ENCODE measurements at regions not wholly inside any gene's neighbourhood (a gene's known extent, or its start where the extent isn't known, plus 50 kb on each side); places are given as distances from the start of the nearest gene placed in this dataset.
A peak's percentile ranks its signal among the peaks of the same experiment; 100 is the strongest.

DNA sequence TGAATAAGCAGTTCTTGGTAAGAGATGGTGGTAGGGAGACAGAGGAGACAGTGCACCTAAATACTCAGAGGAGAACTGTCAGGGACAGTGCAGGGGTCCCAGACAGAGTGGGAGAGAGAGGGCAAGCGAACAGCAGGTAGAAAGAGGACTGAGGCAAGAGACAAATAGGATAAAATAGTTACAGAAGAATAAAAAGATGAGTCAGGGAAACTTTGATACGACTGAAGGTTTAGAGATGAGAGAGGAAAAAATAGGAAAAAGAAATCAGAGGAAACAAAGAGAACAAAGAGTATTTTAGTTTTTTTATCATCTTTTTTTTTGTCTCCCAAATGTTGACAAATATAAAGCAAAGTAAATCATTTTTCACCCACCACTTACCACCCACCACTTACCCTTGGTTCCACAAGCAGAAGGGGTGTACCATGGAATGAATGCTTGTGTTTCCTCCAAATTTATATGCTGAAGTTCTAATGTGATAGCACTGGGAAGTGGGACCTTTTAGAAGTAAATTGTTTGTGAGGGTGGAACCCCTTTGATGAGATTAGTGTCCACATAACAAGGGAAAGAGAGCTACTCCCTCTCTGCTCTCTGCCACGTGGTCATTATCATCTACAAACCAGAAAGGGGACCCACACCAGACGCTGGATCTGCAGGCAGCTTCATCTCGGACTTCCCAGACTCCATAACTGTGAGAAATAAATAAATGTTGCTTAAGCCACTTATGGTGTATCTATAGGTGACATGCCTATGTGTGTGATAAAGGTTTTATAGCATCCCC lies 292.1 kb downstream of the BTG1 start:
- no peak for DNase-seq (ENCODE audit: low read depth in 2 of 2)

DNA sequence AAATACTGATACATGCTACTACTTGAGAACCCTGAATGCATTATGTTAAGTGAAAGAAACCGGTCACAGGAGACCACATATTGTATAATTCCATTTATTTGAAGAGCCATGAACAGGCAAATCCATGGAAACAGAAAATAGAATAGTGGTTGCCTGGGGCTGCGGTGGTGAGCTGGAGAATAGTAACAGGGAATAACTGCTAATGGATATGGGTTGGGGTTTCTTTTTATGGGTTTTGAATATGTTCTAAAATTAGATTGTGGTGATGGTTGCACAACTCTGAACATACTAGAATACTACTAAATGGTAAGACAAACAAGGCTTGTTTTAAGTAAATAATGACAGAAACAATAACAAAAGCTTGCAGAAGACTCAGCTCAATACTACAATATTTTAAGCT lies 293.0 kb downstream of the BTG1 start:
- DNase-seq (ENCODE audit: low read depth in 2 of 2) = no peak

DNA sequence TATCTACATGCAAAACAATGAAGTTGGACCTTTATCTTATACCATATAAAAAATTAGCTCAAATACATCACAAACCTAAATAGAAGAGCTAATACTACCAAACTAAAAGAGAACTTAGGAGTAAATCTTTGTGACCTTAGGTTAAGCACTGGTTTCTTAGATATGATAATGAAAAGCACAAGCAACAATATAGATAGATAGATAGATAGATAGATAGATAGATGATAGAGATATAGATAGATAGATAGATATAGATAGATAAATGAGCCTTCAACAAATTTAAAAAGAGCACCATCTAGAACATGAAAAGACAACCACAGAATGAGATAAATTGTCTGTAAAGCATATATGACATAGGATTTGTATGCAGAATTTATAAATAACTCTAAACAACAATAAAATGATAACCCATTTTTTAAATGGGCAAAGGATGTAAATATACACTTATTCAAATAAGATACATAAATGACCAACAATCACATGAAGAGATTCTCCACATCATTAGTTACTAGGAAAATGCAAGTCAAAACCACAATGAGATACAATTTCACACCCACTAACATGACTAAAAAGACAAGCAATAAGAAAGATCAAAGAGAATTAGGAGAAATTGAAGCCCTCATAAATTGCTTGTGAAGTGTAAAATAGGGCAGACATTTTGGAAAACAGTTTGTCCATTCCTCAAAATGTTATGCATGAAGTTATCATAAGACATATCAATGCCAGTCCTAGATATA lies 293.7 kb downstream of the BTG1 start:
- no peak for DNase-seq (ENCODE audit: low read depth in 2 of 2)

DNA sequence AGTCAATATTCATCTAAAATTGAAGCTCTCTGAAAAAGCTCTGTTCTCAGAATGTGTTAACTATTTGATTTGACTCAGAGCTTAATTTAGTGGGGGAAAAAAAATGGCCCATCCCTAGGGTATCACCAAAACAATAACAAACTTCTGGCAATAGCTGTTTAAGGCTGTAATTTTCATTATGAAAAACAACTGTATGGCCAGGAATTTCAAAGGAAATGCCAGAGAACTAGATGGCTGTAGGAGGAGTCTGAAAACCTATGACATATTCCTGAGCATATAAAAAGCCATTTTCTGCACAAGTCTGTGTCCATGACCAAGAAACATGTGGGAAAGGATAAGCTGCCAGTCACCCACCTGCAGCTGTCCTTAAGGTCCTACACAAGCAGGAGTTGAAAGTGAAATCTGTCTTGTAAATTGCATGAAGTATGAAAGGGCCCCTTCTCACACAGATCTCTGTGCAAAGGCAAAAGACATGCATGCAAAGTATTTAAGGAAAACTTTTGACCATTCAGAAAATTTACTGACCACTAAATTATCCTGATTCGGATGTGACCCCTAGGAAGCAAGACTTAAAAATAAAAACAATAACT lies 299.1 kb downstream of the BTG1 start:
- peak; percentile 13 to 34 for DNase-seq (ENCODE audit: low read depth in 2 of 2)

DNA sequence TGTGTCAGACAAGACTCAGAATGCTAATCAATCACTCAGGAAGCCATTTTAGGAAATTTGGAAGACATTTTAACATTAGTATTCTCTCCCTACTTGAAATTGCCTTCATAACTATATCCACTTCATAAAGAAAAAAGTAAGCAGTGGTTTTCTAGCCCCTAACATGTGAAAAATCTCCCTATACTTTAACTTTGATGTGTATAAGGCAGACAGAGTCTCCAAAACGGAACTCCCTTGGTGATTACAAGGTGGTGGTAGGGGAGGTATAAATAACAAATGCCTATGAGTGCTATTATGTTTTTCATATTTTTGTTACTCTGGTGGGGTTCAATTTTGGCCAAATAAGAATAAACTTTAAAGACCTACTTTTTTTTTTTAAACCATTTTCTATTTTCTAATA lies 300.3 kb downstream of the BTG1 start:
- DNase-seq (ENCODE audit: low read depth in 2 of 2) = no peak

DNA sequence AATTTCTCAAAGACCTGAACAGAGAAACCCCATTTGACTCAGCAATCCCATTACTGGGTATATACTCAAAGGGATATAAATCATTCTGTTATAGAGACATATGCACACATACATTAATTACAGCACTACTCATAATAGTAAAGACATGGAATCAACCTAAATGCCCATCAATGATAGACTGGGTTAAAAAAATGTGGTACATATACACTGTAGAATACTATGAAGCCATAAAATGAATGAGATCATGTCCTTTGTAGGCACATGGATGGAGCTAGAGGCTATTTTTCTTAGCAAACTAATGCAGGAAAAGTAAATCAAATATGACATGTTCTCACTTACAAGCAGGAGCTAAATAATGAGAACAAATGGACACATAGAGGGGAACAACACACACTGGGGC lies 303.8 kb downstream of the BTG1 start:
- DNase-seq (ENCODE audit: low read depth in 2 of 2) = no peak

DNA sequence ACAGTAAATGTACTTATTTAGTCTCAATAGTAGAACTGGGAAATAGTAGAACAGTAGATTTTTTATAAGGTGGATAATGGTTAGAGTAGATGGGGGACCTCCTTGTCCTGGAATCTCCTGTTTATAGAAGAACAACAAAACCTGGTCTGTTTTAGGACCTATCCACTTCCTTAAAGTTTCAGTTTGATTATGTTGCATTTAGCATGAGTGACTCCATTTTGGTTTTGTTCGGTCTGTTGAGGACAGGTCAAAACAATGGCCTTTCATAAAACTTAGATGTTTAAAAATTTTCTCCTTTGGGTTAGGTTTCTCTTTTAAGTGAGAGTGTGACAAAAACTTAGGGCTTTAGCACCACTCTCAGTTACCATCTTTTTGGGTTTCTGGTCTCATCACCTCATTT lies 308.9 kb downstream of the BTG1 start:
- no peak for DNase-seq (ENCODE audit: low read depth in 2 of 2)

DNA sequence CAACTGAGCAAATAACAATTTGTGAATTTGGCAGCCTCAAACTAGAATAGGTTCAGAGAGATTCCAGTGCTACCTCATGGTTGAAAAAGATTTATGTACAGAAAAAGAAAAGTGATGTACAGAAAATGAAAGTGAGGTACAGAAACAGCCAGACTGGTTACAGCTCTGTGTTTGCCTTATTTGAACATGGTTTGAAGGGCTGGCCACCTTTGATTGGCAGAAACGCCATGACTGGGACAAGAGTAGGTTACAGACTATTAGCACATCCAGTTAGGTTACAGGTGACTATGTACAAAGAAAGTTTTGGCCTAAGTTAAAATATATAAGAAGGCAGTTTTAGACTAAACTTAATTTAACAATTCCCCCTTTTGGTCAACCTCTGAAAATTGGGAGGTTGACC lies 309.4 kb downstream of the BTG1 start:
- DNase-seq (ENCODE audit: low read depth in 2 of 2) = no peak

DNA sequence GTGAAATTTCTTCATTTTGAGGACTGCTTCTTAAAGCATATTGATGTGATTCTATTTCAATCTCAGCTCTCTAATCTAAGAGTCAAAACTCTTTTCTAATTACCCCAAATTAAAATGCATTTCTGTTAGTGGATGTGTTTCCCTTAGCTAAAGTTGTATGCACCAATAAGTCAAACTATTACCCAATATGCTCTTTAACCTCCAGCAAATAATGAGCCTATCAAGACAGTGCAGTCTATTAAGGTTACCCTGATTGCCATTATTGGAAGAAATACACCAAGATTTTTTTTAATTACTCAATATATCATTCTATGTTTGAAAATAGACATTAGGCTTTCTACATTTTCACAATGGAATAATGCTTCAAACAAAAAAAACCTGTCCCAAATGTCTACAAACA lies 310.0 kb downstream of the BTG1 start:
- no peak for DNase-seq (ENCODE audit: low read depth in 2 of 2)

DNA sequence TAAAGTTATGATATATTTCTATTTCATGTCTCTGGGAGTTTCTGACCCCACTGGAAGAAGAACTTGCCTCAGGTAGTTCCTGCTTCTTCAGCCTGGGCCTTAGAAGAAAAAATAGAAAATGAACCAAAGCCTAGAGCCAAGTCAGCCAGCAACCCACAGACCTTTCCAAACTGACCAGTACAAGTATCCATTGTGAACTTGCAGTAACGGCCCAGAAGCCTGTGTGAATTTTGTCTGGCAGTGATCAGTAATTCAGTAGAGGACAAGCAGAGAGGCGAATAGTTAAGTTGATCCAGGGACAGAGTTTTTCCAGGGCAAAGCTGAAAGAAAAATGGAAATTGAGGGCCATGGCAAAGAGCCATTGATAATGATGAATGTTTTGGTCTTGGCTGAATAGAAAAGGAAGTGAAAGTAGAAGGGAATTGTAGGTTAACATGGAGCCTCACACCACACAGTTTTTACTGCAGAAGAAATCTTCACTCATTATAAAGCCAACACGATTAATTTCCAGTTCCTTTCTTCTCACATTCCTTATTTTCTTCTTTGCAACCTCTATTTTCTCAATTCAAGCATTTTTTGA lies 311.8 kb downstream of the BTG1 start:
- peak in 1 of 2 donors; percentile 78 for DNase-seq (ENCODE audit: low read depth in 2 of 2)

DNA sequence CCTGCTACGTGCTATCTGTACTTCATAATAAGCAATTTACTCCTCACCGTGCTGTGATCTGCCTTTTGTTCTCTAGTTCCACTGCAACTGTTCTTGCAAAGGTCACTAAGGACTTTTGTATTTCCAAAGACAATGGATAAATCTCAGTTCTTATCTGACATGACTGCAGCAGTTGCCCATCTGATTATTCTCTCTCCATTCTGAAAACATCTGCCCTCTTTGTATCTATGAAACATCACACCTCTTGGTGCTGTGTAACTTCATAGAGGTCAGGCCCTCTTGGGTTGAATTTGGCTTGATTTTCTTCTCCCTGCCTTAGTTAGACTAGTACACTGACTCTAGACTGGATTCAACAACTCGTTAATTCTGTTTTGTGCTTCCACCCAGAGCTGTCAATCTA lies 319.6 kb downstream of the BTG1 start:
- no peak for DNase-seq (ENCODE audit: low read depth in 2 of 2)

DNA sequence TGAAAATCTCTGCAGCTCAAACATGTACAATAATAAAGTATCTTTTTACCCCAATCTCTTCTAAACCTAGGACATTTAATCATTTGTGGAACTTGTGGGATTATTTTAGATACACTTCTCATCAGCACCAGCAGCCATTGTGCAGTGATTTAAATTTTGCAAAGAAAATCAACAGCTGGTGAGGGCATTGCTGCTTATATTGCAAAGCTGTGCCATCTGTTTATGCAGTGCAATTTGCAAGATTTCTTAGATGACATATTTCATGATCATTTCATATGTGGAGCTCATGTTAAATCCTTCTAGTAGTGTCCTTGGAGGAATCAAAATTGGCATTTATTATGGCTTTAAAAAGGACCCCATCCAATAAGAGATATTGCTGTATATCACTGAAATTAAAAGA lies 320.7 kb downstream of the BTG1 start:
- no peak for DNase-seq (ENCODE audit: low read depth in 2 of 2)

DNA sequence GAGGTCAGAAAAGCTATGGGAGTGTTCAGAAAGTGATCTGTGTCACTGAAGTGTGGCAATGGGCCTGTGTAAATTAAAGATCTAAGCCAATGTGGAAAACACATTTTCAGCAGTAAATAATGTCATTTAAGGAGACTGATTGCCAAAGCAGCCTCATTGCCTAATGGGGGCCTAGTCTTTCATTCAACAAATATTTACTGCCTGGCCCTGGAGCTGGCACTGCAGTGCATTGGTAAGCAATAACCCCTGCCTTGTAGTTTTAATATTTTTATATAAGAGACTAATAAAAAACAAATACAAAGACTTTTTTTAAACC lies 326.6 kb downstream of the BTG1 start:
- DNase-seq (ENCODE audit: low read depth in 2 of 2) = peak in 1 of 2 donors; percentile 3

DNA sequence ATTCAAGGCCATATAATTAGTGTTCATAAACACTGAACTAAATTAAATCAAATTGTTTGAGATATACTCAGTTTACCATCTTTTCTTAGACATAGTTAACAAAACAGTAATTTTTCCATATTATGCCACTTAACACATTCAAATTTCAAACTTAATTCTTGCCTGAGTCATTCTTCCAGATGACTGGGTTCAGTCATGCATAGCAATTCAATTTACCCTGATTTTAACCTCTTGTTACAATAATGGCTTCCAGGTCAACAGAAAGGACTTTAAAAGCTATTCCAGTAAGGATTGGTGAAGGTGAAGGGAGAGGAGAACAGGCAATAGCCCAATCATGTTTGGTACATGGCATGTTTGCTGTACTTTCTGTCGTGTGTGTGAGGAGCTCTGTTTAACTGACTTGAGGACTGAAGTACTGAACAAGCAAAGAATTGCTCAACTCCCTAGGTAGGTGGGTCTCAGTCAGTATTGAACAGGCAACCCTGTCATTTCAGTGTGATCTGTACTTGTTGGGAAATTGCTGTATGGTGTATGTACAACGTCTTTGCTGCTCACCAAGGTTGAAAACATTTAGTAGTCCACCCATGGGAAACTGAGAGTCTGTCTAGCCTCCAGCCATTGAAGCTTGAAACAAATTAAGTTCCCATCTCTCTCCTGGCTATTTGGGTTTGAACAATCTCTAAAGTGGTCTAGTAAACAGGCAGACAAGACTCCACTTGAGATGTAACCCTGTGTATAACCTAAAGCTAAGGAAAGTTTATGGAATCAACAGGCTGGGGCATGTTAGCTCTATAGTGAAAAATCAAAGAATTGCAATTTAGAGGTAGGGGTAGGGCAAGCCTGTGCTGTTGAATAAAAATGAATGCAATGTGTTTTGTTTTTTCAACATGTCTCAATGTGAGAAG lies 327.2 kb downstream of the BTG1 start:
- DNase-seq (ENCODE audit: low read depth in 2 of 2) = no peak

DNA sequence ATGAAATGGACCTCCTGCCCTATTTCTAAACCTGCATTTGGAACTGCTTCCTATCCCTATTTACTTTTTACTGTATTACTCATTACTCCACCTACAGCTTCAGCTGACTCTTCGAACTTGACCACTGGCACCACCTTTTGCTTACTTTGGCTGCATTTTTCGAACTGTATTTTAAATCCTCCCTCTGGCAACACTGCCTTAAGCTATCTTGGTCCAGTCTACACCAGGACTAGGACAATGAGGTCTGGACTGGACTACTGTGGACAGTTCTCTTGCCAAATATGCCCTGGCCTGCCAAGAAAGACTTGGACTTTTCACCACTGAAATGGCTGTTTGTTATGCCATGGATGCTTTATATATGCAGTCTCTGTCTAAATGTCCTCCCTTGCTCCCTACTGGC lies 328.1 kb downstream of the BTG1 start:
- DNase-seq (ENCODE audit: low read depth in 2 of 2) = peak in 1 of 2 donors; percentile 64

DNA sequence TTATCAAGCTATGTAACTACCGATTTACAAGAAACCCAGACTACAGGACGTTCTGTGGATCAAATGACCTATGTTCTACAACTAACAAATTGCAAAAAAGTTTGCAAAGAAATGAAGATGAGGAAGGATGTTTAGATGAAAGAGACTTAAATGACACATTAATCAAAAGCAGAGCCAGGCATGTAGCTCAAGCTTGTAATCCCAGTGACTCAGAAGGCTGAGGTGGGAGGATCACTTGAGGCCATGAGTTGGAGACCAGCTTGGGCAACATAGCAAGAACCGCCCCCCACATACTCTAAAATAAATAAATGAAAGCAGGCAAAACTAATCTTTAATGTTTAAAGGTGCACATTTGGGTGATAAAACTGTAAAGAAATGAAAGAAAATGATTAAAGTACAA lies 331.9 kb downstream of the BTG1 start:
- DNase-seq (ENCODE audit: low read depth in 2 of 2) = no peak

DNA sequence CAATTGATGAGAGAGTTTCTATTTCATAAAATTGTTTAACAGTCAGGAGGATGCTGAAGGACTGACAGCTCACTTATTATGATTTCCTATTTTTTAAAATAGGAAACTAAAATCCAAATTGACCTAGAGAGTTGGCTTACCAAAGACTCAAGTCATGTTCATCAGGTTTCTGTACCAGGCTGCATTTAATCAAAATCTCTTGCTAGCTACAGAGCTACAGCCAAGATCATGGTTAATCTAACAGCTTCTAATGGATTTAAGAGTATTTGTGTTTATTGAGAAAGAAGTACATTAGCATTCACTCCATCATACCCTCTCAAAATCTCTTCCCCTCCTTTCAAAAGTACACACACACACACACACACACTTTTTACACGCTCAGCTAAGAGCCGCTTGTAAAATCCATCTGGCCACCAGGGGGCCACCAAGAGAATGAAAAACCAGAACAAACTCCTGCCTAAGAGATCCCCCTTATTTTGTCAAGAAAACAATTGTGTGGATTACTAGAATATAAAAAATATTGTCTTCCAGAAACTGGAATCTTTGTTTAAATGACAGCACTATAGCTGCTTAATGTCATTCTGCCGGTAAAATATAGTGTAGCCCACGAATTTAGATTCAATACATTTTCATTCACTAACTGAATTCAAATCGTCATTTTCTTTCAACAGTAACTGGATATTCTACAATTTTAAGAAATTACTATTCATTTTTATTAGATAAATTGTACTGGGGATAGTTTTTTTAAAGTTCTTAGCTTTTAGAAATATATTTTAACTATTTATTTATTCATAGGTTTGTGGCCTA lies 334.0 kb downstream of the BTG1 start:
- peak; percentile 77 to 78 for DNase-seq (ENCODE audit: low read depth in 2 of 2)

DNA sequence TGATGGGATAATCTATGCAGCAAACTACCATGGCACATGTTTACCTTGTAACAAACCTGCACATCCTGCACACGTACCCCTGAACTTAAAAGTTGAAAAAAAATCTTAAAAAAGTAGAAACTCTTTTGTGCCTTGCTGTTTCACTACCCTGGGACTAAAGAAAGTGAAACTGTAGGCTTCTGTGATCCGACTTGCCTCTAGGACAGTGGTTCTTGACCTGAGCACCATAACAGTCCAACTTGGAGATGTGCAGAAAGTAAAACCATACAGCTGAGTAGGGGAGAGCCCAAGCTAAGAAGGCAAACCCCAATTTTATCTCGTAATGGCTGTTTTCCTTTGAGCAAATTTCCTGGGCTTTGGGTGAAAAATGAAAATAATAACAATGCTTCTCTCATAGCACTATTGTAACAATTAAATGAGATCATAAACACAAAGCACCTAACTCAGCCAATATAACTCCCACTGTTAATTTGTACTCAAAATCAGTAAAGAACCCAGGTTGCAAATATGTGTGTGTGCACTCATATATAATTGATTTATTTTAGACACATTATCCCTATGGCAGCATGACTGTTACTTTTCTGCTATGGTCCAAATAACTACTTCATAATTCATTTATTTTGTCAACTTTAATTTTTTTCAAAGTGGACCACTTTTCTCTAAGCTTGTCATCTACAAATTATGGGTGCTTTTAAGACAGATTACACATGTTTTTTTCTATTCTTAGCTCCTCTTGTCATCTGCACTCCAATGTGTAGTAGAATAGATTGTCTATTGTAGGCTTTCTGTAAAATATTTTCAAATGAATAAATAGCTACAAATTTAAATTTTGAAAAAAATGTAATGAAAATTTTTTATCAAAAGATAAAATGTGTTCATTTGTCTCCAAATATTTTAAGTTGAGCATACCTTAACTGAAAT lies 334.9 kb downstream of the BTG1 start:
- no peak for DNase-seq (ENCODE audit: low read depth in 2 of 2)

DNA sequence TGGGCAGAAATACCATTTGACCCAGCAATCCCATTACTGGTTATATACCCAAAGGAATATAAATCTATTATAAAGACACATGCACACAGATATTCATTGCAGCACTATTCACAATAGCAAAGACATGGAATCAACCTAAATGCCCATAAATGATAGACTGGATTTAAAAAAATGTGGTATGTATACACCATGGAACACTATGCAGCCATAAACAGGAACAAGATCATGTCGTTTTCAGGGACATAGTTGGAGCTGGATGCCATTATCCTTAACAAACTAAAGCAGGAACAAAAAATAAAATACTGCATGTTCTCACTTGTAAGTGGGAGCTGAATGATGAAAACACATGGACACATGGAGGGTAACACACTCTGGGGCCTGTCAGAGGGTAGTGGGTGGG lies 335.6 kb downstream of the BTG1 start:
- no peak for DNase-seq (ENCODE audit: low read depth in 2 of 2)

DNA sequence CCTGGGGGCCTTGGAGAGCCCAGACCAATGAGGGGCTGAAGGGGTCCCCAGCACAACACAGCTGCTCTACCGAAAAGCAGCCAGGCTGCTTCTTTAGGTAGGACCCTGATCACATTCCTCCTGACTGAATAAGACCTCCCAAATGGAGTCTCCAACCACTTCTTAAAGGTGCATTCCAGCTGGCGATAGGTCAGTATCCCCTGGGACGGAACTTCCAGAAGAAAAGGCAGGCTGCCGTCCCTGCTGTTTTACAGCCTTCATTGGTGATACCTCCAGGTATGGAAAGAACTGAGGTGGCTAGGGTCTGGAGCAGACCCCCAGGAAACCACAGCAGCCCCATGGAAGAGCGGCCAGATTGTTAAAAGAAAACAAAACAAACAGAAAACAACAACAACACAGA lies 340.6 kb downstream of the BTG1 start:
- DNase-seq (ENCODE audit: low read depth in 2 of 2) = no peak

Data from lung microvascular endothelial cell (primary cell).